HG02973 (cell line): ENCODE measurements at regions not wholly inside any gene's neighbourhood (a gene's known extent, or its start where the extent isn't known, plus 50 kb on each side); places are given as distances from the start of the nearest gene placed in this dataset.
"Not testable (repeated sequence)": the region's sequence is repeated elsewhere in the genome, so short reads cannot be mapped to it uniquely, and the experiment has no call there.

Experiments
- ATAC-seq: cut with Tn5 transposase; IDR thresholded peaks from one replicate; pipeline ENCODE4 v1.9.1; 2021; ENCODE audit warnings: moderate library complexity; ENCODE audit not compliant: unreplicated experiment

- no peak for ATAC-seq
Observed at GRCh38 chr11:23632293-23632692, 772.0 kb upstream of the CCDC179 start.

DNA sequence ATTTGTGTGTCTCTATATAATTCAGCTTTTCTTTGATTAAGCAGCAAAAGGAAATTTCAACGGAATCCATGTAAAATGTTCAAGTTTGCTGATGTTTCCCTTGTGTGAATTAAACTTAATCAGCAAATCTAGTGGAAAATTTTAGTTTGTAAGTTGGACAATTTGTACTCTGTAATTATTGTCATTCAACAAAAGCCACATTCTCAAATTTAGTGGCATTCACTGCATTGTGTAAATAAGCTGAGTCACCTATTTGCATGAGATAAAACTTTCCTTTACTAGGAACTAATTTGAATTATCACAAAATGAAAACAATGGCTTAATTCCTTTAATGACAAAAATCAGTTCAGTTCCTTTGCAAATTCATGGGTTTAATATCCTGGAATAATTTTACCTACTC, 784.2 kb upstream of the CCDC179 start:
- ATAC-seq = no peak

DNA sequence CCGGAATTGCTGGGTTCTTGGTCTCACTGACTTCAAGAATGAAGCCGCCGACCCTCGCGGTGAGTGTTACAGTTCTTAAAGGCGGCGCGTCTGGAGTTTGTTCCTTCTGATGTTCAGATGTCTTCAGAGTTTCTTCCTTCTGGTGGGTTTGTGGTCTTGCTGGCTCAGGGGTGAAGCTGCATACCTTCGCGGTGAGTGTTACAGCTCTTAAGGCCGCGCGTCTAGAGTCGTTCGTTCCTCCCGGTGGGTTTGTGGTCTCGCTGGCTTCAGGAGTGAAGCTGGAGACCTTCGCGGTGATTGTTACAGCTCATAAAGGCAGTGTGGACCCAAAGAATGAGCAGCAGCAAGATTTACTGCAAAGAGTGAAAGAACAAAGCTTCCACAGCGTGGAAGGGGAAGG, 792.1 kb upstream of the CCDC179 start:
- ATAC-seq = not testable (repeated sequence)

DNA sequence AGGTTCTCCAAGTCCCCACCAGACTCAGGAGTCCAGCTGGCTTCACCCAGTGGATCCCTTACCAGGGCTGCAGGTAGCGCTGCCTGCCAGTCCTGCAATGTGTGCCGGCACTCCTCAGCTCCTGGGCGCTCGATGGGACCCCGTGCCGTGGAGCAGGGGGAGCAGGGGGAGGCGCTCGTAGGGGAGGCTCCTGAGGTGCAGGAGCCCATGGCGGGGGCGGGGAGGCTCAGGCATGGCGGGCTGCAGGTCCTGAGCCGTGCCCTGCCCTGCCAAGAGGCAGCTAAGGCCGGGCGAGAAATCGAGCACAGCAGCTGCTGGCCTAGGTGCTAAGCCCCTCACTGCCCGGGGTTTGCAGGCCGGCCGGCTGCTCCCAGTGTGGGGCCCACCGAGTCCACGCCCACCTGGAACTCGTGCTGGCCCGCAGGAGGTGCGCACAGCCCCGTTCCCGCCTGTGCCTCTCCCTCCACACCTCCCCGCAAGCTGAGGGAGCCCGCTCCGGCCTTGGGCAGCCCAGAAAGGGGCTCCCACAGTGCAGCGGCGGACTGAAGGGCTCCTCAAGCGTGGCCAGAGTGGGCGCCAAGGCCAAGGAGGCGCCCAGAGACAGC, 792.9 kb upstream of the CCDC179 start:
- ATAC-seq = no peak

DNA sequence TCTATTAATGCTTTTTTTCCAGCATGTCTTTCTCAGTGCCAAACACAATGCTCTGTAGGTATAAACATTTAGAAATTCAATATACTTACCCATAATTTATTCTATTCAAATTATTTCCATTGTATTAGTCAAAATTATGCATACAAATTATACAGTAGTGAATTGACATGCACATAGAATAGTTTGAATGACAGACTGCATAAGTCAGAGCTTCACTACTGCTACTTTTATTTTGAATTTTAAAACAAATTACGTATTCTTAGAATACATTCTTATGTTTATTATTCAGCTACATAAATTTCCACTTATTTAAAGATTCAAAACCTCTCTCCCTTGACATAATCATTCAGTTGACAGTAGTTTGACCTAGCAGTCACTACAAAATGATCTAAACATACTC, 808.0 kb upstream of the CCDC179 start:
- no peak for ATAC-seq

- no peak for ATAC-seq
Observed at GRCh38 chr11:23673366-23673765, 813.1 kb upstream of the CCDC179 start.

DNA sequence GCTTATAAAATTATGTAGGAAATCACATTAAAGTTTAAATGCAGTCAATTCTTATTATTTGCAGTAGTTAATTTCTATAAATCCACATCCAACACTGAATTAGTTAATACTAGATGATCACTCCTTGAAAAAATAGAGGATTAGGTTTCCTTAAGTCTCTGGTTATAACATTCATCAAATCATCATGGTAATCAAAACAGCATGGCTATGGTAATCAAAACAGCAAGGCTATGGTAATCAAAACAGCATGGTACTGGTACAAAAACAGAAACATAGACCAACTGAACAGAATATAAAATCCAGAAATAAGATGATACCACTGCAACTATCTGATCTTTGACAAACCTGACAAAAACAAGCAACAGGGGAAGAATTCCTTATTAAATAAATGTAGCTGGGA, 814.6 kb upstream of the CCDC179 start:
- no peak for ATAC-seq

DNA sequence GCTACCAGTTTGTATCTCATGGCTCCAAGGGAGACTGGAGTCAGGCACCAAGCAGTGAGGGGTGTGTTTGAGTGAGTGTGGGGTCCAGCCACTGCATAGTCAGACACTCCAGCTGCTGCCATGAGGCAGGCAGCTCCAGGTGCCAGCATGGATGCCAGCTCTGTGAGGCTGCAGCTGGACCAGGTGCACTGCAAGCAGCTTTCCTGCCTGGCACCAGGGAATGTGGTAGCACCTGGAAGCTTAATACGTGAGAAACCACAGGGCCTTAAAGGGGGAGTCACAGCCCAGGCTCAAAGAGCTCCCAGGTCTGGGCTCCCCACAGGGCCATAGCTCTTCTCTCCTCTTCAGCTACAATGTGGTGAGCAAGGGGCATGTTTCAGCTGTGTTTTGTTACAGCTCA, 817.8 kb upstream of the LUZP2 start:
- ATAC-seq = no peak

- no peak for ATAC-seq
Observed at GRCh38 chr11:23679981-23680380, 816.9 kb upstream of the LUZP2 start.

GRCh38 chr11:23680488-23681230, 816.2 kb upstream of the LUZP2 start:
- no peak for ATAC-seq

GRCh38 chr11:23684701-23685100, 812.2 kb upstream of the LUZP2 start:
- ATAC-seq = no peak

GRCh38 chr11:23687991-23688390, 808.9 kb upstream of the LUZP2 start:
- no peak for ATAC-seq

DNA sequence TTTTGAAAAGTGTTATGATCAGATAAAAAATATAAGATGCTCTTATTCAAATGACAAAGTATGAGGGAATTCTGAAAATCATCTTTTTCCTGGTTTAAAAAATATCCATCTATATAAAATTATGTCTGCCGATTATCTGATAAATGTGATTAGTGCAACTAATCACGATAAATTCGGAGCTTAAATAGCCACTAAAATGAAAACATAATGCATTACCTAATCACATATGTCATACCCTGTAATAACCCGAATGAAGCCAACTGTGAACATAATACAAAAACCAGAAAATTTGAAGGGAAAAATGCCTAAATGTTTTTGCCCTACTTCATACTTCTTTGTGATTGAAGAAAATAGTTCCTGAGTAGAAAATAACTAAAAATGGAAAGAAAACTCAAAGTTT, 808.4 kb upstream of the LUZP2 start:
- no peak for ATAC-seq

GRCh38 chr11:23688835-23689234, 808.0 kb upstream of the LUZP2 start:
- no peak for ATAC-seq

- ATAC-seq = no peak
Observed at GRCh38 chr11:23696688-23697415, 800.0 kb upstream of the LUZP2 start.

- ATAC-seq = no peak
Observed at GRCh38 chr11:23704183-23704582, 792.7 kb upstream of the LUZP2 start.

DNA sequence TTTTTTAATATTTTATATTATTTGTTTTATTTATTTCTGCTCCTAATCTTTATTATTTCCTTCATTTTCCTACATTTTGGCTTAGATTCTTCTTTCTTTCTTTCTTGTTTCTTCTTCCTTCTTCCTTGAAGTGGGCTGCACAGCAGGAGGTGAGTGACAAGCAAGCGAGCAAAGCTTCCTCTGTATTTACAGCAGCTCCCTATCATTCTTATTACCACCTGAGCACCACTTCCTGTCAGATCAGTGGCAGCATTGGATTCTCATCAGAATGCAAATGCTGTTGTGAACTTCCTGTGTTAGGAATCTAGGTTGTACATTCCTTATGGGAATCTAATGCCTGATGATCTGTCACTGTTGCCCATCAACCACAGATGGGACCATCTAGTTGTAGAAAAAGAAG, 784.9 kb upstream of the LUZP2 start:
- no peak for ATAC-seq

GRCh38 chr11:23719016-23719415, 777.8 kb upstream of the LUZP2 start:
- no peak for ATAC-seq

DNA sequence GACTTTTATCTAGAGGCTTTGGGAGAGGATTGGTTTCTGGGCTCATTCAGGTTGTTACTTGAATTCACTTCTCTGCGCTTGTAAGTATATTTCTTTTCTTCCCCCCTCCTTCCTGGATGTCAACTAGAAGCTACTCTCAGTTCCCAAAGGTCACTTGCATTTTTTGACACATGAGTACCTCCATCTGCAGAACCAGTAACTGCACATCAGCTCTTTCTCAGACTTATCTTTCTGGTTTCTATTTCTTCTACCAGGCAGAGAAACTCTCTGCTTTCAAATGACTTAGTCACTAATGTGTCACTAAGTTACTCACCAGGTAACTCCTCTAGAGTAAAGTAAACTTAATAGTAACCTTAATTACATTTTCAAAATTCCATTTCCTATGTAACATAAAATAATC, 773.0 kb upstream of the LUZP2 start:
- no peak for ATAC-seq

GRCh38 chr11:23725752-23726151, 771.1 kb upstream of the LUZP2 start:
- no peak for ATAC-seq

- no peak for ATAC-seq
Observed at GRCh38 chr11:23727387-23727786, 769.5 kb upstream of the LUZP2 start.

DNA sequence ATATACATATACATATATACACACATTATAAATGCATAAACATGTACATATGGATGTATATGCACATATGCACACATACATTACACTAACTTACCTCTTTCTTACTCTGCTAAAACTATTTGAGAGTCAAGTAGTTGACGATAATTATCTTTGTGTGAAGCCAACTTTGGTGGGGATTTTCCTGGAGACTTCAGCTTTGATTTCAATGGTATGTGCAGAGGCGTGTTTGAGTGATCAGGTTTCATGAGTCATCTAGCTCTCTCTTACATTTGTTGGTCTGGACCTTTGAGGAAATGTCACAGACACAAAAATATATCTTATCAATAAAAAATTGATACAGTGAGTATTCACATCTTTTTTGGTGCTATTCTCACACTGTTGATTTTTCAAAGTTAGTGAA, 769.1 kb upstream of the LUZP2 start:
- no peak for ATAC-seq
